Endothelial cell of umbilical vein (primary cell): ENCODE measurements at regions not wholly inside any gene's neighbourhood (a gene's known extent, or its start where the extent isn't known, plus 50 kb on each side); places are given as distances from the start of the nearest gene placed in this dataset.

Experiments used
- BruUV-seq: library from RNA; stranded (reverse); fragments of 400-500 nt; replicated peaks from 2 replicates; lab custom pipeline; 2021; lab: Mats Ljungman, UMichigan
- CTCF ChIA-PET: fragments of 300-600, 350-600 bp; sonication (Branson Sonifier 250); formaldehyde crosslinking; loops from one replicate; lab custom pipeline; 2021; ENCODE audit warnings: antibody characterized with exemption, inconsistent platforms; lab: Charles Lee
- POLR2A ChIA-PET: fragments of 300-600, 350-600 bp; sonication (Branson Sonifier 250); formaldehyde crosslinking; loops from one replicate; lab custom pipeline; 2021; ENCODE audit warnings: antibody characterized with exemption, inconsistent platforms; lab: Charles Lee
- DNase-seq: peaks from one replicate; pipeline ENCODE4 v3.0.0-alpha.2; 2011; ENCODE audit warnings: low read depth, low spot score
- FAIRE-seq: peaks from 2 replicates; lab custom pipeline; 2011; peaks lifted over from hg19 to GRCh38; lab: Jason Lieb, UNC
- H2AFZ ChIP-seq: 2 replicates; pipeline ENCODE4 v1.6.0; 2012; ENCODE audit warnings: low read depth, low read length, control low read depth, inconsistent platforms
- H3K27ac ChIP-seq: 2 replicates; pipeline ENCODE4 v1.5.1; 2011; ENCODE audit warnings: low read depth, mild to moderate bottlenecking, control low read depth, low read length, moderate library complexity; ENCODE audit not compliant: insufficient read depth
- H3K27me3 ChIP-seq, 2 experiments: 2 replicates each; pipeline versions ENCODE4 v1.6.0 to v1.6.1; 2011; ENCODE audit warnings: low read length in 2 of 2, mixed read lengths in 1 of 2; ENCODE audit not compliant: control insufficient read depth in 2 of 2, insufficient read depth in 2 of 2
- H3K36me3 ChIP-seq, 2 experiments: 2 replicates in 1 of 2; 3 replicates in 1 of 2; pipeline ENCODE4 v1.5.1; 2011; ENCODE audit warnings: low read length in 2 of 2, mild to moderate bottlenecking in 1 of 2, moderate library complexity in 1 of 2; ENCODE audit not compliant: control insufficient read depth in 2 of 2, insufficient read depth in 2 of 2; ENCODE audit errors: extremely low read depth in 1 of 2
- H3K4me1 ChIP-seq: 3 replicates; pipeline ENCODE4 v1.5.1; 2011; ENCODE audit warnings: mild to moderate bottlenecking, low read length; ENCODE audit not compliant: control insufficient read depth, insufficient read depth; ENCODE audit errors: extremely low read depth
- H3K4me2 ChIP-seq: 2 replicates; pipeline ENCODE4 v1.6.1; 2011; ENCODE audit warnings: low read length, control low read depth, mixed read lengths; ENCODE audit not compliant: insufficient read depth
- H3K4me3 ChIP-seq, 3 experiments: fragments of 200-600 bp in 1 of 3; sonication (generic), shearing (Covaris generic) in 1 of 3; replicated peaks in 1 of 3; 2 replicates each; pipeline ENCODE4 v1.5.1; 2011 to 2016; ENCODE audit warnings: control low read depth in 3 of 3, low read length in 3 of 3, mild to moderate bottlenecking in 2 of 3, inconsistent platforms in 1 of 3, low read depth in 1 of 3, moderate library complexity in 1 of 3; ENCODE audit not compliant: insufficient read depth in 1 of 3
- H3K79me2 ChIP-seq: 2 replicates; pipeline ENCODE4 v1.6.0; 2012; ENCODE audit warnings: low read length, inconsistent platforms; ENCODE audit not compliant: control insufficient read depth, insufficient read depth
- H3K9ac ChIP-seq: replicated peaks from 2 replicates; pipeline ENCODE3; 2011; ENCODE audit warnings: low read length, control low read depth; ENCODE audit not compliant: insufficient read depth; ENCODE audit errors: extremely low read depth
- H3K9me1 ChIP-seq: replicated peaks from 3 replicates; pipeline ENCODE4 v1.6.0; 2011; ENCODE audit warnings: mild to moderate bottlenecking, low read length; ENCODE audit not compliant: control insufficient read depth, insufficient read depth; ENCODE audit errors: extremely low read depth
- H3K9me3 ChIP-seq: replicated peaks from 2 replicates; pipeline ENCODE4 v1.5.1; 2012; ENCODE audit warnings: low read length, inconsistent platforms; ENCODE audit not compliant: control insufficient read depth, insufficient read depth
- H4K20me1 ChIP-seq: replicated peaks from 2 replicates; pipeline ENCODE3; 2011; ENCODE audit warnings: mild to moderate bottlenecking, low read length; ENCODE audit not compliant: control insufficient read depth, insufficient read depth; ENCODE audit errors: extremely low read depth
- CTCF ChIP-seq, 2 donors: IDR thresholded peaks; 1 replicate in 1 of 2; 2 replicates in 1 of 2; pipeline ENCODE4 v1.5.1; 2011; ENCODE audit warnings: low read length in 2 of 2, mild to moderate bottlenecking in 2 of 2, moderate library complexity in 2 of 2, control low read depth in 1 of 2, inconsistent platforms in 1 of 2, low read depth in 1 of 2; ENCODE audit not compliant: insufficient read depth in 1 of 2; ENCODE audit errors: extremely low read depth in 1 of 2
- EZH2 ChIP-seq: IDR thresholded peaks from 2 replicates; pipeline ENCODE4 v1.6.1; 2012; ENCODE audit warnings: borderline replicate concordance, low read depth, mild to moderate bottlenecking, moderate library complexity, low read length, inconsistent platforms; ENCODE audit not compliant: severe bottlenecking
- FOS ChIP-seq: IDR thresholded peaks from 2 replicates; pipeline ENCODE4 v1.6.1; 2011; ENCODE audit warnings: mild to moderate bottlenecking, low read length, moderate library complexity, borderline replicate concordance; ENCODE audit not compliant: insufficient read depth
- GATA2 ChIP-seq: IDR thresholded peaks from 2 replicates; pipeline ENCODE4 v1.7.0; 2011; ENCODE audit warnings: low read depth, mild to moderate bottlenecking, moderate library complexity, mixed read lengths, low read length; ENCODE audit not compliant: insufficient read length, insufficient read depth
- JUN ChIP-seq: IDR thresholded peaks from 2 replicates; pipeline ENCODE4 v1.6.1; 2011; ENCODE audit warnings: borderline replicate concordance, low read depth; ENCODE audit not compliant: insufficient read length, insufficient read depth
- MAX ChIP-seq: IDR thresholded peaks from 2 replicates; pipeline ENCODE4 v1.6.1; 2011; ENCODE audit not compliant: insufficient read depth, insufficient read length
- MYC ChIP-seq: IDR thresholded peaks from one replicate; pipeline ENCODE4 v1.6.1; 2011; ENCODE audit warnings: mild to moderate bottlenecking, low read depth, low read length
- POLR2A ChIP-seq: IDR thresholded peaks from 2 replicates; pipeline ENCODE4 v1.6.1; 2012; ENCODE audit warnings: low read depth, mild to moderate bottlenecking, control low read depth, low read length
- POLR2AphosphoS5 ChIP-seq: IDR thresholded peaks from 2 replicates; pipeline ENCODE4 v1.6.1; 2012; ENCODE audit warnings: low read depth, mild to moderate bottlenecking, control low read depth, low read length, moderate library complexity; ENCODE audit not compliant: insufficient read depth
- dilution Hi-C: fragments of 300-500 bp; cut with MboI; formaldehyde crosslinking; loops from one replicate; pipeline ENCODE4 v1.15.0; 2019; ENCODE audit warnings: low sequenced_read_pairs; ENCODE audit not compliant: extremely low pct_ligation_motif_present
- intact Hi-C: fragments of 100-400 bp; cut with micrococcal nuclease; formaldehyde crosslinking; loops from one replicate; pipeline ENCODE4 v1.10.0; 2022

GRCh38 chr3:103057487-103057886, 622.7 kb downstream of the ZPLD1 start:
- no peaks in the 10 kb centered on the region for H3K9me1 ChIP-seq
- no peaks in the 10 kb centered on the region for H3K4me1 ChIP-seq
- no peaks in the 10 kb centered on the region for H3K27me3 ChIP-seq
- H4K20me1 ChIP-seq: no peaks in the 10 kb centered on the region
- DNase-seq (no peak), FAIRE-seq (no peak)
- H3K9ac ChIP-seq: no peak overlapping the region
- dilution Hi-C loops: no loop called here
- H3K36me3 ChIP-seq: no peaks in the 10 kb centered on the region
- H3K27ac ChIP-seq: no peak overlapping the region
- no peaks in the 10 kb centered on the region for H3K79me2 ChIP-seq
- BruUV-seq: no TSS peak
- no peak for TF ChIP-seq EZH2
- no peak for TF ChIP-seq MAX
- TF ChIP-seq GATA2: no peak
- TF ChIP-seq POLR2A: no peak
- TF ChIP-seq CTCF (IDR thresholded peaks at IDR 0.05; ENCODE audit: extremely low read depth in 1 of 2, insufficient read depth in 1 of 2, low read depth in 1 of 2, low read length in 2 of 2): no peak
- no peak for TF ChIP-seq POLR2AphosphoS5
- no peak for TF ChIP-seq JUN
- no peak for TF ChIP-seq FOS
- TF ChIP-seq MYC: no peak
- POLR2A ChIA-PET: no interaction called here
- no peaks in the 10 kb centered on the region for H3K9me3 ChIP-seq
- no peak overlapping the region for H3K4me2 ChIP-seq
- CTCF ChIA-PET: no interaction called here
- H3K4me3 ChIP-seq: no peak overlapping the region
- intact Hi-C loops: no loop called here
- no peak overlapping the region for H2AFZ ChIP-seq
